ENCODE measurements at regions not wholly inside any gene's neighbourhood (a gene's known extent, or its start where the extent isn't known, plus 50 kb on each side); places are given as distances from the start of the nearest gene placed in this dataset.

DNA sequence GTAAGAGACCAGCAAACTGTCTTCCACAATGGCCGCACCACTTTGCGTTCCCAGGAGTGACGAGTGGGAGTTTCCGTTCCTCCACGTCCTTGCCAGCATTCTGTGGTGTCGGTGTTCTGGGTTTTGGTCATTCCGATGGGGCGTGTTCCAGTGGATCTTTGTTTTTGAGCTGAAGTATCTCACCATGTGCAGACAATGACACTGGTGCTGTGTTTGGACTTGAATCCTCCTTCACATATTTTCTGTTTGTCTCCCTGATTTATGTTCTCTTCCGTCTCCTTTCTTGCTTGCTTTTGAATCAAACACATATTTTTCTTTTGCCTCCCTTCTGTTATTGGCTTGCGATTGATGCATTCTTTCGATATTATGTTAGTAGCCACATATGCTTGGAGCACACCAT is 60.8 kb upstream of the IRX4 start:
- intact Hi-C loops (cut with micrococcal nuclease), result no loop called here
- Histone ChIP-seq H3K4me3 (no peak overlapping the region), H3K9me3 (replicated peaks) (peaks cover 3% of the 10 kb centered on the region), H3K4me1 (peaks cover 30% of the 10 kb centered on the region), H3K27me3 (ENCODE audit: low read depth) (no peaks in the 10 kb centered on the region), H3K27ac (replicated peaks) (no peak overlapping the region), H3K36me3 (no peaks in the 10 kb centered on the region)
- TF ChIP-seq, protein P1, sequence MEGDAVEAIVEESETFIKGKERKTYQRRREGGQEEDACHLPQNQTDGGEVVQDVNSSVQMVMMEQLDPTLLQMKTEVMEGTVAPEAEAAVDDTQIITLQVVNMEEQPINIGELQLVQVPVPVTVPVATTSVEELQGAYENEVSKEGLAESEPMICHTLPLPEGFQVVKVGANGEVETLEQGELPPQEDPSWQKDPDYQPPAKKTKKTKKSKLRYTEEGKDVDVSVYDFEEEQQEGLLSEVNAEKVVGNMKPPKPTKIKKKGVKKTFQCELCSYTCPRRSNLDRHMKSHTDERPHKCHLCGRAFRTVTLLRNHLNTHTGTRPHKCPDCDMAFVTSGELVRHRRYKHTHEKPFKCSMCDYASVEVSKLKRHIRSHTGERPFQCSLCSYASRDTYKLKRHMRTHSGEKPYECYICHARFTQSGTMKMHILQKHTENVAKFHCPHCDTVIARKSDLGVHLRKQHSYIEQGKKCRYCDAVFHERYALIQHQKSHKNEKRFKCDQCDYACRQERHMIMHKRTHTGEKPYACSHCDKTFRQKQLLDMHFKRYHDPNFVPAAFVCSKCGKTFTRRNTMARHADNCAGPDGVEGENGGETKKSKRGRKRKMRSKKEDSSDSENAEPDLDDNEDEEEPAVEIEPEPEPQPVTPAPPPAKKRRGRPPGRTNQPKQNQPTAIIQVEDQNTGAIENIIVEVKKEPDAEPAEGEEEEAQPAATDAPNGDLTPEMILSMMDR (IDR thresholded peaks at IDR 0.05; ENCODE audit: borderline replicate concordance), result no peak
- no peak for DNase-seq

DNA sequence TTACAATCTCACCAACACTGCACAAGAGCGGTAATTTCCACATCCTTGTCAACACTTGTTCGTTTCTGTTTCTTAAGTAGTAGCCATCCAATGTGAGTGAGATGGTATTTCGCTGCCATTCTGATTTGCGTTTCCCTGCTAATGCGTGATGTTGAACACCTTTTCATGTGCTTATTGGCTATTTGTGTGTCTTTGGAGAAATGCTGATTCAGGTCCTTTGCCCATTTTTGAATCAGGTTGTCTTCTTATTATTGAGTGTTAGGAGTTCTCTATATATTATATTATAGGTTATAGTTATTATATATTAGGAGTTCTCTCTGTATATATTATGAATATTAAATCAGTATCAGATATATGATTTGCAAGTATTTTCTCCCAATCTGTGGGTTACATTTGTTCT is 59.9 kb upstream of the IRX4 start:
- intact Hi-C loops (cut with micrococcal nuclease), result no loop called here
- DNase-seq, result no peak
- TF ChIP-seq, protein P1 (IDR thresholded peaks at IDR 0.05; ENCODE audit: borderline replicate concordance), result no peak
- Histone ChIP-seq H3K36me3 (no peaks in the 10 kb centered on the region), H3K4me3 (no peak overlapping the region), H3K4me1 (peaks cover 22% of the 10 kb centered on the region), H3K9me3 (replicated peaks) (peaks cover 3% of the 10 kb centered on the region), H3K27me3 (ENCODE audit: low read depth) (no peaks in the 10 kb centered on the region), H3K27ac (replicated peaks) (no peak overlapping the region)

- Histone ChIP-seq H3K9me3 (replicated peaks) (peaks cover 3% of the 10 kb centered on the region), H3K36me3 (no peaks in the 10 kb centered on the region), H3K4me3 (no peak overlapping the region), H3K27me3 (ENCODE audit: low read depth) (no peaks in the 10 kb centered on the region), H3K27ac (replicated peaks) (no peak overlapping the region), H3K4me1 (peaks cover 17% of the 10 kb centered on the region)
- intact Hi-C loops (cut with micrococcal nuclease), result no loop called here
- no peak for DNase-seq
- TF ChIP-seq, protein P1 (IDR thresholded peaks at IDR 0.05; ENCODE audit: borderline replicate concordance), result no peak
These were observed 59.4 kb upstream of the IRX4 start for GRCh38 chr5:1942158-1942557.

DNA sequence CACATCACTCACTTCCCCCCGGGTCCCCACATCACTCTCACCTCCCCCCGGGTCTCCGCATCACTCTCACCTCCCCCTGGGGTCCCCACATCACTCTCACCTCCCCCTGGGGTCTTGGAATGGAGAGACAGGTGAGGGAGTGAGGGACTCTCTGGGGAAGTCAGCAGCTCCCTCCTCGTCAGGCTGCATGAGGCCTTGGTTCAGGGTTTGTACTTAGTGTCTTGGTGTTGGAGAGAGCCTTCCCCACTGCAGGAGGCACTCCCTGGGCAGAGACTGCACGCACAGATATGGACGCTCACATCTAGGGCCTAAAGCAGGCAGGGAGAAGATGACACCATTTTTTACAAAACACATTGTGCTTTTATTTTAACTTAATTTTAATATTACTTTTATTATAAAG is 56.5 kb upstream of the IRX4 start:
- H3K4me1 ChIP-seq, result no peaks in the 10 kb centered on the region
- no peaks in the 10 kb centered on the region for H3K27me3 ChIP-seq (ENCODE audit: low read depth)
- H3K9me3 ChIP-seq (replicated peaks), result peaks cover 3% of the 10 kb centered on the region
- DNase-seq, result no peak
- H3K4me3 ChIP-seq, result no peak overlapping the region
- H3K36me3 ChIP-seq, result peaks cover 4% of the 10 kb centered on the region
- TF ChIP-seq, protein P1 (IDR thresholded peaks at IDR 0.05; ENCODE audit: borderline replicate concordance), result no peak
- H3K27ac ChIP-seq (replicated peaks), result no peak overlapping the region
- intact Hi-C loops (cut with micrococcal nuclease), result no loop called here

GRCh38 chr5:1938310-1939000 is 55.7 kb upstream of the IRX4 start:
- DNase-seq, result no peak
- intact Hi-C loops (cut with micrococcal nuclease), result no loop called here
- peaks cover 3% of the 10 kb centered on the region for H3K9me3 ChIP-seq (replicated peaks)

More at GRCh38 chr5:1938310-1939000, 55.7 kb upstream of the IRX4 start:
- no peaks in the 10 kb centered on the region for H3K27me3 ChIP-seq (ENCODE audit: low read depth)
- no peak overlapping the region for H3K4me3 ChIP-seq
- TF ChIP-seq, protein P1 (IDR thresholded peaks at IDR 0.05; ENCODE audit: borderline replicate concordance), result no peak
- peaks cover 4% of the 10 kb centered on the region for H3K36me3 ChIP-seq
- H3K4me1 ChIP-seq, result no peaks in the 10 kb centered on the region
- no peak overlapping the region for H3K27ac ChIP-seq (replicated peaks)

Measured in left ventricle myocardium inferior (tissue), 1 donor.